ENCODE measurements at regions not wholly inside any gene's neighbourhood (a gene's known extent, or its start where the extent isn't known, plus 50 kb on each side); places are given as distances from the start of the nearest gene placed in this dataset.

- no peak for DNase-seq (ENCODE audit: low read depth in 2 of 2)
These were observed 100.7 kb downstream of the SPRY1 start for GRCh38 chr4:123497340-123497739.

- no peak for DNase-seq (ENCODE audit: low read depth in 2 of 2)
These were observed 105.1 kb downstream of the SPRY1 start for GRCh38 chr4:123501733-123502132.

GRCh38 chr4:123503698-123504363, 107.2 kb downstream of the SPRY1 start:
- DNase-seq (ENCODE audit: low read depth in 2 of 2) = no peak

GRCh38 chr4:123505095-123506010, 108.8 kb downstream of the SPRY1 start:
- DNase-seq (ENCODE audit: low read depth in 2 of 2) = no peak

- DNase-seq (ENCODE audit: low read depth in 2 of 2) = no peak
These were observed 109.6 kb downstream of the SPRY1 start for GRCh38 chr4:123506011-123506695.

GRCh38 chr4:123507376-123507775, 110.8 kb downstream of the SPRY1 start:
- DNase-seq (ENCODE audit: low read depth in 2 of 2) = no peak

GRCh38 chr4:123510221-123510620, 113.6 kb downstream of the SPRY1 start:
- DNase-seq (ENCODE audit: low read depth in 2 of 2) = no peak

- no peak for DNase-seq (ENCODE audit: low read depth in 2 of 2)
These were observed 114.1 kb downstream of the SPRY1 start for GRCh38 chr4:123510659-123511058.

GRCh38 chr4:123516576-123516975, 120.0 kb downstream of the SPRY1 start:
- DNase-seq (ENCODE audit: low read depth in 2 of 2) = no peak

GRCh38 chr4:123517176-123517575, 120.6 kb downstream of the SPRY1 start:
- DNase-seq (ENCODE audit: low read depth in 2 of 2) = no peak

- DNase-seq (ENCODE audit: low read depth in 2 of 2) = no peak
These were observed 121.4 kb downstream of the SPRY1 start for GRCh38 chr4:123517971-123518370.

- DNase-seq (ENCODE audit: low read depth in 2 of 2) = no peak
These were observed 123.7 kb downstream of the SPRY1 start for GRCh38 chr4:123520325-123520724.

GRCh38 chr4:123522081-123522480, 125.5 kb downstream of the SPRY1 start:
- DNase-seq (ENCODE audit: low read depth in 2 of 2) = no peak

- no peak for DNase-seq (ENCODE audit: low read depth in 2 of 2)
These were observed 126.1 kb downstream of the SPRY1 start for GRCh38 chr4:123522646-123523045.

GRCh38 chr4:123524958-123525628, 128.5 kb downstream of the SPRY1 start:
- no peak for DNase-seq (ENCODE audit: low read depth in 2 of 2)

GRCh38 chr4:123526511-123526910, 129.9 kb downstream of the SPRY1 start:
- DNase-seq (ENCODE audit: low read depth in 2 of 2) = no peak

- no peak for DNase-seq (ENCODE audit: low read depth in 2 of 2)
These were observed 132.1 kb downstream of the SPRY1 start for GRCh38 chr4:123528501-123529277.

- no peak for DNase-seq (ENCODE audit: low read depth in 2 of 2)
These were observed 132.6 kb downstream of the SPRY1 start for GRCh38 chr4:123529278-123529568.

- DNase-seq (ENCODE audit: low read depth in 2 of 2) = no peak
These were observed 133.8 kb downstream of the SPRY1 start for GRCh38 chr4:123530357-123530756.

- DNase-seq (ENCODE audit: low read depth in 2 of 2) = no peak
These were observed 138.6 kb downstream of the SPRY1 start for GRCh38 chr4:123535037-123535748.

GRCh38 chr4:123536225-123536624, 139.6 kb downstream of the SPRY1 start:
- DNase-seq (ENCODE audit: low read depth in 2 of 2) = no peak

Measured in stimulated activated CD4-positive, alpha-beta T cell treated with anti-CD3 and anti-CD28 coated beads, Interleukin-1b, Interleukin-23, amount 100 ng/mL, for 1 hour (primary cell).